ENCODE measurements at regions not wholly inside any gene's neighbourhood (a gene's known extent, or its start where the extent isn't known, plus 50 kb on each side); places are given as distances from the start of the nearest gene placed in this dataset.

DNA sequence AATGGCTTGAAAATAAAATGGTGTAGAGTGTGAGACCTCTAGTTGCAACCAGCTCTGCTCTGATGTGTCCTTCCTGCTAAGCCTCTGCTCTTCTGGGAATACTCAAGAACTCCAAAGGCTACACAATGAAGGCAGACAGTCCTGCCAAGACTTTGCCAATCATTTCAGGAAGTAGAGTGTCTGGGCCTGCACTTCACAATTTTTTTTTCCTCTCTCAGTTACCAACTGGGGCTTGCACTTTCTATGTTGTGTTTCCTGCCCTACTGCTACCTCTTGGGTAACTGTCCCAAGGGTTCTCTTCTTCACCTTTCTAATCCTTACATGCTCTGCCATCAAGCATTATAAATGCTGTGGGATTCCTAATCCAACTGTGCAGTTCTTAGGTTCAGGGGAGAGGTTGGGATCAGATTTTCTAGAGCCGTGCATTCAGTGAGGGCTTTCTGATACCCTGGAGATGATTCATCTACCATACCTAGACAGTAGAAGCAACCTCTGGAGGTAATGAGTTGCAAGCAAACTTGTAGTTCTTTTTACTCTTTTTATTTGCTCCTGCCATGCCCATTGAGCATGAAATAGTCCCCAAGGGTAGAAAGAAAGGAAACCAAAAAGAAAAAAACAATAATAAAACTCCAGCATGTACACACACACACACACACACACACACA lies 365.9 kb downstream of the MLLT3 start:
- H3K4me1 ChIP-seq (ENCODE audit: control insufficient read depth, insufficient read depth, low read length), result no peaks in the 10 kb centered on the region
- no peak overlapping the region for H3K27ac ChIP-seq (ENCODE audit: extremely low read depth, low read depth, low read length)
- TF ChIP-seq REPIN1 (tag by site-specific recombination; IDR thresholded peaks at IDR 0.05; ENCODE audit: low read depth) (no peak), ZNF501 (tag by site-specific recombination; IDR thresholded peaks at IDR 0.05) (no peak), SALL2 (tag by site-specific recombination; IDR thresholded peaks at IDR 0.05; ENCODE audit: borderline replicate concordance) (no peak), ZNF416 (tag by site-specific recombination; IDR thresholded peaks at IDR 0.05) (no peak), ZNF747 (tag by site-specific recombination; IDR thresholded peaks at IDR 0.05) (no peak), MZF1 (tag by site-specific recombination; IDR thresholded peaks at IDR 0.05; ENCODE audit: borderline replicate concordance) (no peak), ZNF292 (tag by site-specific recombination; IDR thresholded peaks at IDR 0.05; ENCODE audit: borderline replicate concordance, low read depth) (no peak), EGR2 (tag by site-specific recombination; IDR thresholded peaks at IDR 0.05; ENCODE audit: low read depth) (no peak), PRDM1 (tag by site-specific recombination; IDR thresholded peaks at IDR 0.05) (no peak), ZNF621 (tag by site-specific recombination; IDR thresholded peaks at IDR 0.05) (no peak), ZNF211 (tag by site-specific recombination; IDR thresholded peaks at IDR 0.05; ENCODE audit: low read depth) (no peak), ZNF776 (tag by site-specific recombination; IDR thresholded peaks at IDR 0.05; ENCODE audit: borderline replicate concordance) (no peak), ZNF223 (tag by site-specific recombination; IDR thresholded peaks at IDR 0.05) (no peak)
- TF ChIP-seq, protein P1, sequence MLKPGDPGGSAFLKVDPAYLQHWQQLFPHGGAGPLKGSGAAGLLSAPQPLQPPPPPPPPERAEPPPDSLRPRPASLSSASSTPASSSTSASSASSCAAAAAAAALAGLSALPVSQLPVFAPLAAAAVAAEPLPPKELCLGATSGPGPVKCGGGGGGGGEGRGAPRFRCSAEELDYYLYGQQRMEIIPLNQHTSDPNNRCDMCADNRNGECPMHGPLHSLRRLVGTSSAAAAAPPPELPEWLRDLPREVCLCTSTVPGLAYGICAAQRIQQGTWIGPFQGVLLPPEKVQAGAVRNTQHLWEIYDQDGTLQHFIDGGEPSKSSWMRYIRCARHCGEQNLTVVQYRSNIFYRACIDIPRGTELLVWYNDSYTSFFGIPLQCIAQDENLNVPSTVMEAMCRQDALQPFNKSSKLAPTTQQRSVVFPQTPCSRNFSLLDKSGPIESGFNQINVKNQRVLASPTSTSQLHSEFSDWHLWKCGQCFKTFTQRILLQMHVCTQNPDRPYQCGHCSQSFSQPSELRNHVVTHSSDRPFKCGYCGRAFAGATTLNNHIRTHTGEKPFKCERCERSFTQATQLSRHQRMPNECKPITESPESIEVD (tag by site-specific recombination; IDR thresholded peaks at IDR 0.05), result no peak
- TF ChIP-seq, protein P2, sequence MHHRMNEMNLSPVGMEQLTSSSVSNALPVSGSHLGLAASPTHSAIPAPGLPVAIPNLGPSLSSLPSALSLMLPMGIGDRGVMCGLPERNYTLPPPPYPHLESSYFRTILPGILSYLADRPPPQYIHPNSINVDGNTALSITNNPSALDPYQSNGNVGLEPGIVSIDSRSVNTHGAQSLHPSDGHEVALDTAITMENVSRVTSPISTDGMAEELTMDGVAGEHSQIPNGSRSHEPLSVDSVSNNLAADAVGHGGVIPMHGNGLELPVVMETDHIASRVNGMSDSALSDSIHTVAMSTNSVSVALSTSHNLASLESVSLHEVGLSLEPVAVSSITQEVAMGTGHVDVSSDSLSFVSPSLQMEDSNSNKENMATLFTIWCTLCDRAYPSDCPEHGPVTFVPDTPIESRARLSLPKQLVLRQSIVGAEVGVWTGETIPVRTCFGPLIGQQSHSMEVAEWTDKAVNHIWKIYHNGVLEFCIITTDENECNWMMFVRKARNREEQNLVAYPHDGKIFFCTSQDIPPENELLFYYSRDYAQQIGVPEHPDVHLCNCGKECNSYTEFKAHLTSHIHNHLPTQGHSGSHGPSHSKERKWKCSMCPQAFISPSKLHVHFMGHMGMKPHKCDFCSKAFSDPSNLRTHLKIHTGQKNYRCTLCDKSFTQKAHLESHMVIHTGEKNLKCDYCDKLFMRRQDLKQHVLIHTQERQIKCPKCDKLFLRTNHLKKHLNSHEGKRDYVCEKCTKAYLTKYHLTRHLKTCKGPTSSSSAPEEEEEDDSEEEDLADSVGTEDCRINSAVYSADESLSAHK (tag by site-specific recombination; IDR thresholded peaks at IDR 0.05), result no peak
- TF ChIP-seq, protein P3, sequence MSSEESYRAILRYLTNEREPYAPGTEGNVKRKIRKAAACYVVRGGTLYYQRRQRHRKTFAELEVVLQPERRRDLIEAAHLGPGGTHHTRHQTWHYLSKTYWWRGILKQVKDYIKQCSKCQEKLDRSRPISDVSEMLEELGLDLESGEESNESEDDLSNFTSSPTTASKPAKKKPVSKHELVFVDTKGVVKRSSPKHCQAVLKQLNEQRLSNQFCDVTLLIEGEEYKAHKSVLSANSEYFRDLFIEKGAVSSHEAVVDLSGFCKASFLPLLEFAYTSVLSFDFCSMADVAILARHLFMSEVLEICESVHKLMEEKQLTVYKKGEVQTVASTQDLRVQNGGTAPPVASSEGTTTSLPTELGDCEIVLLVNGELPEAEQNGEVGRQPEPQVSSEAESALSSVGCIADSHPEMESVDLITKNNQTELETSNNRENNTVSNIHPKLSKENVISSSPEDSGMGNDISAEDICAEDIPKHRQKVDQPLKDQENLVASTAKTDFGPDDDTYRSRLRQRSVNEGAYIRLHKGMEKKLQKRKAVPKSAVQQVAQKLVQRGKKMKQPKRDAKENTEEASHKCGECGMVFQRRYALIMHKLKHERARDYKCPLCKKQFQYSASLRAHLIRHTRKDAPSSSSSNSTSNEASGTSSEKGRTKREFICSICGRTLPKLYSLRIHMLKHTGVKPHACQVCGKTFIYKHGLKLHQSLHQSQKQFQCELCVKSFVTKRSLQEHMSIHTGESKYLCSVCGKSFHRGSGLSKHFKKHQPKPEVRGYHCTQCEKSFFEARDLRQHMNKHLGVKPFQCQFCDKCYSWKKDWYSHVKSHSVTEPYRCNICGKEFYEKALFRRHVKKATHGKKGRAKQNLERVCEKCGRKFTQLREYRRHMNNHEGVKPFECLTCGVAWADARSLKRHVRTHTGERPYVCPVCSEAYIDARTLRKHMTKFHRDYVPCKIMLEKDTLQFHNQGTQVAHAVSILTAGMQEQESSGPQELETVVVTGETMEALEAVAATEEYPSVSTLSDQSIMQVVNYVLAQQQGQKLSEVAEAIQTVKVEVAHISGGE (tag by site-specific recombination; conservative IDR thresholded peaks at IDR 0.05; ENCODE audit: low read depth), result no peak
- TF ChIP-seq, protein P4, sequence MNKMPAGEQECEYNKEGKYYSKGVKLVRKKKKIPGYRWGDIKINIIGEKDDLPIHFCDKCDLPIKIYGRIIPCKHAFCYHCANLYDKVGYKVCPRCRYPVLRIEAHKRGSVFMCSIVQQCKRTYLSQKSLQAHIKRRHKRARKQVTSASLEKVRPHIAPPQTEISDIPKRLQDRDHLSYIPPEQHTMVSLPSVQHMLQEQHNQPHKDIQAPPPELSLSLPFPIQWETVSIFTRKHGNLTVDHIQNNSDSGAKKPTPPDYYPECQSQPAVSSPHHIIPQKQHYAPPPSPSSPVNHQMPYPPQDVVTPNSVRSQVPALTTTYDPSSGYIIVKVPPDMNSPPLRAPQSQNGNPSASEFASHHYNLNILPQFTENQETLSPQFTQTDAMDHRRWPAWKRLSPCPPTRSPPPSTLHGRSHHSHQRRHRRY (tag by site-specific recombination; IDR thresholded peaks at IDR 0.05), result no peak
- TF ChIP-seq, protein P5, sequence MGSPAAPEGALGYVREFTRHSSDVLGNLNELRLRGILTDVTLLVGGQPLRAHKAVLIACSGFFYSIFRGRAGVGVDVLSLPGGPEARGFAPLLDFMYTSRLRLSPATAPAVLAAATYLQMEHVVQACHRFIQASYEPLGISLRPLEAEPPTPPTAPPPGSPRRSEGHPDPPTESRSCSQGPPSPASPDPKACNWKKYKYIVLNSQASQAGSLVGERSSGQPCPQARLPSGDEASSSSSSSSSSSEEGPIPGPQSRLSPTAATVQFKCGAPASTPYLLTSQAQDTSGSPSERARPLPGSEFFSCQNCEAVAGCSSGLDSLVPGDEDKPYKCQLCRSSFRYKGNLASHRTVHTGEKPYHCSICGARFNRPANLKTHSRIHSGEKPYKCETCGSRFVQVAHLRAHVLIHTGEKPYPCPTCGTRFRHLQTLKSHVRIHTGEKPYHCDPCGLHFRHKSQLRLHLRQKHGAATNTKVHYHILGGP (tag by site-specific recombination; IDR thresholded peaks at IDR 0.05), result no peak
- TF ChIP-seq, protein P6, sequence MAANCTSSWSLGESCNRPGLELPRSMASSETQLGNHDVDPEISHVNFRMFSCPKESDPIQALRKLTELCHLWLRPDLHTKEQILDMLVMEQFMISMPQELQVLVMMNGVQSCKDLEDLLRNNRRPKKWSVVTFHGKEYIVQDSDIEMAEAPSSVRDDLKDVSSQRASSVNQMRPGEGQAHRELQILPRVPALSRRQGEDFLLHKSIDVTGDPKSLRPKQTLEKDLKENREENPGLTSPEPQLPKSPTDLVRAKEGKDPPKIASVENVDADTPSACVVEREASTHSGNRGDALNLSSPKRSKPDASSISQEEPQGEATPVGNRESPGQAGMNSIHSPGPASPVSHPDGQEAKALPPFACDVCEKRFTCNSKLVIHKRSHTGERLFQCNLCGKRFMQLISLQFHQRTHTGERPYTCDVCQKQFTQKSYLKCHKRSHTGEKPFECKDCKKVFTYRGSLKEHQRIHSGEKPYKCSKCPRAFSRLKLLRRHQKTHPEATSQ (tag by site-specific recombination; IDR thresholded peaks at IDR 0.05), result no peak
- H3K4me3 ChIP-seq (ENCODE audit: low read depth, low read length), result no peak overlapping the region
- ChIA-PET POLR2A (no interaction called here), CTCF (interaction anchor here (0.6 kb wide), 1 partner anchor 10 kb away, joined by 5 read pairs; no protein-coding TSS in a partner anchor)
- no peaks in the 10 kb centered on the region for H3K36me3 ChIP-seq (ENCODE audit: control insufficient read depth in 2 of 2, insufficient read depth in 1 of 2, low read length in 2 of 2)
- H3K9me3 ChIP-seq (ENCODE audit: control insufficient read depth, insufficient read depth, low read depth, low read length), result no peaks in the 10 kb centered on the region

Data from HEK293 (cell line).